Transverse colon (tissue), 3 donors: ENCODE measurements at regions not wholly inside any gene's neighbourhood (a gene's known extent, or its start where the extent isn't known, plus 50 kb on each side); places are given as distances from the start of the nearest gene placed in this dataset.

Source experiments
- CTCF ChIP-seq, 5 experiments: fragments of 200-600 bp in 3 of 5; fragments of 450-650 bp in 2 of 5; sonication (generic) in 3 of 5; IDR thresholded peaks; 1 replicate in 2 of 5; 2 replicates in 3 of 5; pipeline ENCODE4 v1.5.1; 2016 to 2017; ENCODE audit warnings: antibody characterized with exemption in 5 of 5, inconsistent platforms in 3 of 5, mild to moderate bottlenecking in 2 of 5, moderate library complexity in 1 of 5
- POLR2A ChIP-seq: fragments of 450-650 bp; IDR thresholded peaks from one replicate; pipeline ENCODE4 v1.6.1; 2016; ENCODE audit warnings: antibody characterized with exemption, mild to moderate bottlenecking, moderate library complexity

- TF ChIP-seq CTCF (IDR thresholded peaks at IDR 0.05) (no peak), POLR2A (no peak)
Observed at GRCh38 chr13:36608474-36608873, 65.3 kb upstream of the SERTM1 start.
